OCI-LY7 (cell line): ENCODE measurements at regions not wholly inside any gene's neighbourhood (a gene's known extent, or its start where the extent isn't known, plus 50 kb on each side); places are given as distances from the start of the nearest gene placed in this dataset.
"Not testable (repeated sequence)": the region's sequence is repeated elsewhere in the genome, so short reads cannot be mapped to it uniquely, and the experiment has no call there.

Experiments
- BruUV-seq: library from RNA; stranded (reverse); fragments of 400-500 nt; replicated peaks from 2 replicates; lab custom pipeline; 2021; lab: Mats Ljungman, UMichigan
- CTCF ChIA-PET: fragments of 300-600 bp; sonication (Branson Sonifier 250); formaldehyde crosslinking; loops from one replicate; lab custom pipeline; 2022; ENCODE audit warnings: antibody characterized with exemption; ENCODE audit not compliant: unreplicated experiment; lab: Charles Lee
- POLR2A ChIA-PET: fragments of 300-600 bp; sonication (Branson Sonifier 250); formaldehyde crosslinking; loops from one replicate; lab custom pipeline; 2022; ENCODE audit warnings: antibody characterized with exemption; lab: Charles Lee
- DNase-seq: peaks from one replicate; pipeline ENCODE4 v3.0.0-alpha.2; 2015; ENCODE audit warnings: low spot score
- H2AFZ ChIP-seq: fragments of 200-600 bp; sonication (generic), shearing (Covaris generic); 2 replicates; pipeline ENCODE4 v1.6.1; 2014; ENCODE audit warnings: mild to moderate bottlenecking, antibody characterized with exemption, low read length, moderate library complexity
- H3K27ac ChIP-seq: fragments of 200-600 bp; sonication (generic); 2 replicates; pipeline ENCODE4 v1.5.1; 2014; ENCODE audit warnings: mixed run types, low read depth, mild to moderate bottlenecking, moderate library complexity, low read length, inconsistent platforms; ENCODE audit not compliant: poor library complexity, severe bottlenecking
- H3K36me3 ChIP-seq: fragments of 200-600 bp; sonication (generic); 2 replicates; pipeline ENCODE4 v1.6.1; 2014; ENCODE audit warnings: mild to moderate bottlenecking, antibody characterized with exemption, low read length, moderate library complexity, mixed read lengths; ENCODE audit not compliant: insufficient read depth
- H3K4me1 ChIP-seq: fragments of 200-600 bp; sonication (generic); 2 replicates; pipeline ENCODE4 v1.5.1; 2014; ENCODE audit warnings: mild to moderate bottlenecking, low read length; ENCODE audit not compliant: insufficient read depth, poor library complexity, severe bottlenecking
- H3K4me2 ChIP-seq: fragments of 200-600 bp; sonication (generic); 2 replicates; pipeline ENCODE4 v1.6.1; 2014; ENCODE audit warnings: mild to moderate bottlenecking, low read length
- H3K4me3 ChIP-seq: fragments of 200-600 bp; sonication (generic); 2 replicates; pipeline ENCODE4 v1.5.1; 2014; ENCODE audit warnings: mild to moderate bottlenecking, low read depth, low read length; ENCODE audit not compliant: poor library complexity, severe bottlenecking
- H3K79me2 ChIP-seq: fragments of 200-600 bp; sonication (generic); 2 replicates; pipeline ENCODE4 v1.6.1; 2016; ENCODE audit warnings: low read depth, mild to moderate bottlenecking, low read length, moderate library complexity, mixed read lengths; ENCODE audit not compliant: insufficient read depth
- H3K9me2 ChIP-seq: fragments of 200-600 bp; sonication (generic); 2 replicates; pipeline ENCODE4 v1.6.1; 2016; ENCODE audit warnings: mild to moderate bottlenecking, low read length, mixed read lengths; ENCODE audit not compliant: insufficient read depth
- H3K9me3 ChIP-seq: fragments of 200-600 bp; sonication (generic); 2 replicates; pipeline ENCODE4 v1.6.1; 2014; ENCODE audit warnings: mild to moderate bottlenecking, mixed run types, low read length, mixed read lengths
- H4K20me1 ChIP-seq: fragments of 200-600 bp; sonication (generic); 2 replicates; pipeline ENCODE4 v1.6.1; 2014; ENCODE audit warnings: mild to moderate bottlenecking, antibody characterized with exemption, low read length, moderate library complexity, mixed read lengths; ENCODE audit not compliant: insufficient read depth
- CTCF ChIP-seq: fragments of 200-600 bp; sonication (generic); conservative IDR thresholded peaks from 2 replicates; pipeline ENCODE4 v1.5.1; 2014; ENCODE audit warnings: mild to moderate bottlenecking, antibody characterized with exemption, low read length, moderate library complexity, mixed read lengths
- EZH2phosphoT487 ChIP-seq: fragments of 200-600 bp; sonication (generic); IDR thresholded peaks from 2 replicates; pipeline ENCODE4 v1.6.1; 2018; ENCODE audit warnings: low read depth, borderline replicate concordance, mild to moderate bottlenecking, mixed run types, antibody characterized with exemption, low read length, moderate library complexity, mixed read lengths
- intact Hi-C: fragments of 100-400 bp; cut with micrococcal nuclease; formaldehyde crosslinking; loops from one replicate; pipeline ENCODE4 v1.10.0; 2022; ENCODE audit not compliant: unreplicated experiment

- H3K4me3 ChIP-seq = no peak overlapping the region
- BruUV-seq = no TSS peak
- H3K4me2 ChIP-seq = no peak overlapping the region
- no peaks in the 10 kb centered on the region for H3K9me3 ChIP-seq
- no peaks in the 10 kb centered on the region for H3K9me2 ChIP-seq
- no peak for DNase-seq
- CTCF ChIA-PET = no interaction called here
- POLR2A ChIA-PET = interaction anchor here (0.6 to 1.2 kb wide), 5 partner anchors 14 to 699 kb away, joined by 3 to 5 read pairs (median 4); no protein-coding TSS in a partner anchor
- no peaks in the 10 kb centered on the region for H3K4me1 ChIP-seq
- no peak overlapping the region for H2AFZ ChIP-seq
- H4K20me1 ChIP-seq = no peaks in the 10 kb centered on the region
- no peaks in the 10 kb centered on the region for H3K79me2 ChIP-seq
- TF ChIP-seq EZH2phosphoT487 = no peak
- TF ChIP-seq CTCF = no peak
- H3K27ac ChIP-seq = no peak overlapping the region
- intact Hi-C loops = no loop called here
- H3K36me3 ChIP-seq = no peaks in the 10 kb centered on the region
Measured at GRCh38 chr10:3954615-3955014, 169.6 kb upstream of the KLF6 start.

- H3K4me2 ChIP-seq, intact Hi-C loops, H3K79me2 ChIP-seq, H3K9me3 ChIP-seq, H4K20me1 ChIP-seq, H3K36me3 ChIP-seq, H2AFZ ChIP-seq, DNase-seq, H3K4me3 ChIP-seq, H3K9me2 ChIP-seq, H3K4me1 ChIP-seq, BruUV-seq, H3K27ac ChIP-seq, CTCF ChIA-PET: not testable (repeated sequence)
- POLR2A ChIA-PET = interaction anchor here (1.2 kb wide), 1 partner anchor 14 kb away, joined by 3 read pairs; no protein-coding TSS in a partner anchor
Measured at GRCh38 chr10:3954007-3954406, 169.0 kb upstream of the KLF6 start.

GRCh38 chr10:3951993-3952392 is 167.0 kb upstream of the KLF6 start:
- no peak overlapping the region for H3K4me3 ChIP-seq
- no peaks in the 10 kb centered on the region for H3K9me3 ChIP-seq
- no TSS peak for BruUV-seq
- no peak overlapping the region for H3K4me2 ChIP-seq
- no peak overlapping the region for H3K27ac ChIP-seq
- TF ChIP-seq EZH2phosphoT487 = no peak
- TF ChIP-seq CTCF = no peak
- ChIA-PET CTCF (no interaction called here), POLR2A (interaction anchor here (0.5 kb wide), 1 partner anchor 419 kb away, joined by 4 read pairs; no protein-coding TSS in a partner anchor)
- H3K79me2 ChIP-seq = no peaks in the 10 kb centered on the region
- no peak overlapping the region for H2AFZ ChIP-seq
- H3K9me2 ChIP-seq = no peaks in the 10 kb centered on the region
- H3K36me3 ChIP-seq = no peaks in the 10 kb centered on the region
- no peaks in the 10 kb centered on the region for H3K4me1 ChIP-seq
- no peak for DNase-seq
- intact Hi-C loops = no loop called here
- no peaks in the 10 kb centered on the region for H4K20me1 ChIP-seq
